IPS-NIHi11 (cell line): ENCODE measurements at regions not wholly inside any gene's neighbourhood (a gene's known extent, or its start where the extent isn't known, plus 50 kb on each side); places are given as distances from the start of the nearest gene placed in this dataset.

Experiments
- DNase-seq: peaks from one replicate; pipeline ENCODE4 v3.0.0; 2012; ENCODE audit warnings: mixed read lengths, low spot score

DNA sequence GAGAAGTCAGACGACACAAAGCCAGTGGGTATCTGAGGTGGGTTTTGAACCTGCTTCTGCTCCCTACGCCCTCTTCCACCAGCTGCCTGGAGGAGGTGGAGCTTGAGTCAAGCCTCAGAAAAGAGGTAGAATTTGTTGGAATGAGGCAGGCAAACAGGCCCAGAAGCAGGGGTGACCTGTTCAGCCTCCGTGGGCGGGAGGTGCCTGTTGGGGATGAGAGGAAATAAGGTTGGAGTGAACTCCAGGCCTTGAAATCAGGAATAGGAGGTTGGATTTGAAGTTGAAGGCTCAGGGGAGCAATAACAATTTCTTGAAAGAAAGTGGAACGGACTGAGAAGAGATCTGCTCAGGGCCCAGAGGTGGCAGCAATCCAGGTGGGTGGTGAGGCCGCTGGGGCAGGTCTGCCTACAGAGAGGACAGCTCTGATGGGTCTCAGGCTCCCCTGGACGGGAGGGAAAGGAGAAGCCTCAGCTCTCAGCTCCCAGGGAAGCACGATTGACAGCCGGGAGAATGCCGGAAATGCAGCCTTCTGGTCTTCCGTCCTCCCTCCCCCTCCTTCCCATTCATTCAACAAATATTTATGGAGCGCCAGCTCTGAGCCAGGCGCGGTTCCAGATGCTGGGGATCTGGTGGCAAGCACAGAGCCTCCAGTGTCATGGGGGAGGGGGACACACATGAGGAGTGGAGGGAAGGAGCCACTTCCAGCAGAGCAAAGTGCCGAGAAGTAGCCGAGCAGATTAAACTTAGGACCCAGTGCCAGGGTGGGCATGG lies 61.9 kb upstream of the CIBAR2 start:
- DNase-seq: no peak

GRCh38 chr16:85174871-85175723 lies 62.8 kb upstream of the CIBAR2 start:
- no peak for DNase-seq

DNA sequence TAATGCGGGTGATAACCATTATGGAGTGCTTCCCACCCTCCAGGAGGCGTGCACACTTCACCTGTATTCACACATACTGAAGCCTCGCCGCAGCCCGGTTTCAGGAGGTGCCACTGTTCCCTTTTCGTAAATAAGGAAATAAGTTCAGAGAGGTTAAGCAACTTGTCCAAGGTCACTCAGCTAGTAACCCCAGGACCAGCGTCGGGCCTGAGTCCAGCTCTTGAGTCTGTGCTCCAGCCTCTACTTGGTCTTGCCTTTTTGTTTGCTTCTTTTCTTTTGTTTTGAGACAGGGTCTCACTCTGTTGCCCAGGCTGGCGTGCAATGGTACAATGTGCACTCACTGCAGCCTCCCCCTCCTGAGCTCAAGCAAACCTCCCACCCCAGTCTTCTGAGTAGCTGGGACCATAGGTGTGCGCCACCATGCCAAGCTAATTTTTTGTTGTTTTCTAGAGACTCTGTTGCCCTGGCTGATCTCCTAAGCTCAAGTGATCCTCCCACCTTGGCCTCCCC lies 63.5 kb upstream of the CIBAR2 start:
- no peak for DNase-seq

DNA sequence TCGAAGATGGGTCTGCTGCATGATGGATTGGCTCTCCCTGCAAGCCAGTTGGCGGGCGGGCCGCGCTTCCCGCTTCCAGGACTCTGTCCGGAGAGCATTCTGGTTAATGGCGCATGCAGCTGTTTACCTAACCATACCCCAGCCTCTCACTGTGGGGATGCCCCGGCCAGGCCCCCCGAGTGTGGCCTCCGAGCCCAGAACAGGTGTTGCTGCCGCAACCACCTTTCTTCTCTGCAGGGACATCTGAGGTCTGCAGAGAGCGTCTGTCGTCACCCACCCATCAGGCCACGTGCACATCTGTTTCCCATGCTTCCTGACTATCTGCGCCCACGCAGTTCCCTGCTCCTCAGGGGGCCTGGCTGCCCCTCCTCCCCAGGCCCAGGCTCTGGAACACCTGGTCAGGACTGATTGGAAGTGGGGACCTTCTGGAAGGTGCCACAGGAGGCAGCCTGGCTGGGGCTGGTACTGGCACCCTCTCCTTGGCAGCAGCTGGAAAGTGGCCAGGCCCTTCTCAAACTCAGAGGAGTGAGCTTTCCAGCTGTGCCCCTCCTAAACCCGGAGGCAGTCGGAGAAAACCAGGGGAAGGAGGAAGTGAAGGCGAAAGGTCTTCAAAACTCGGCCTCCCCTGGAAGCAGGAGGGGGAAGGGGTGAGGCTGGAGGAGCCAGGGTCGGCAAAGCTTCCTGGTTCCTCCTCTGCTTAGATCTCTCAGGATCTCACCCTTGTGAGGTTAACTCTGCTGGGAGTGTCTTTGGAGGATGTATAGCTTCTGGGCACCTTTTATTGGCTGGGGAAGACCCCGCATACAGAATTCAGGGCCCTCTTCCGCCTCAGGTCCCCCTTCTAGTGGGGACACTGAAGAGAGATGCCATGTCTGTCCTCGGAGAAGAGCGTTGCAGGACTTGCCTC lies 64.5 kb upstream of the CIBAR2 start:
- DNase-seq: no peak

DNA sequence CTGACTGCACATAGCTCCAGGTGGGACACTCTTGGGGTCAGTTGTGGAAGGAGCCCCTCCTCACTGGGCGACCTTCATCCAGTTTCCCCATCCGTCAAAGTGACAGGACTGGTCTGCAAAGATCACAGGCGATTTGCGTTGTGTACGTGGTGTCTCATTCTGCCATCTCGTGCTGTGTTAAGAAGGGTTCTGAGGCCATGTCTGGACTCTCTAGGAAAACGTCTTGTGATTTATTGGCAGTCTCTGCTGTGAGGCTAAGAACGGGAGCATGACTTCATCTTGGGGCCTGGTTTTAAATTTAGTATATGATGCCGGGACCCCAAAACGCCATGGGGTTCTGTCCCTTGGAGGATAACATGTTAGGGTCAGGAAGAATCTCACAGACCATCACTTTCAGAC lies 65.2 kb upstream of the CIBAR2 start:
- DNase-seq: no peak

- no peak for DNase-seq
Observed at GRCh38 chr16:85178006-85178591, 65.8 kb upstream of the CIBAR2 start.

- DNase-seq: no peak
Observed at GRCh38 chr16:85178596-85178995, 66.3 kb upstream of the CIBAR2 start.

DNA sequence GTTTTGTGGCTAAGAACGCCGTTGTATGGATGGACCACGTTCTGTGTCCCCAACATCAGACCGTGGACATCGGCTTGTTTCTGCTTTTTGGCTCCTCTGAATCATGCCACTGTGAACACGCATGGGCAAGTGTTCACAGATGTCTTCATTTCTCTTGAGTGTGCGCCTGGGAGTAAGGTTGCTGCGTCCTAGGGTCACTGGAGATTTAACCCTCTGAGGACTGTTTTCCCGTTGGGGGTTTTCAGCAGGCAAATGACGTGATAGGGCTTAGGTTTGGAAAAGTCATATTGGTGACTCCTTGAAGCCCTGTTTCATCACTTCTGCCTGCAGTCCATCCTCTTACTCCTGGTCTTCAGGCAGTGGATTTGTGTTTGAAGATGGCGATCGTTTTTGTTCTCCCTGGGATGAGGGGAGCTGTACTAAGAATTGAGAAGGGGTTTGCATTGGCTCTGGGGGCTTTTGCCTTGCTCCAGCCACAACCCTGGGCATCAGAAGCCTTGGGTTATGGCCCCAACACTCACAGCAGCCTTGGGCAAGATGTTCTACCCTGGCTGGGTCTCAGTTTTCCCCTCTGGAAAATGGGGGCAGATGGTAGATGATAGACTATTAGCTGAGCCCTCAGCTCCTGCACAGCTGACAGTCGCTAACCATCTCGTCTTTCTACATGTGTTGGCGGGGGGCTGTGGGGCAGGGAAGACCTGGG lies 67.2 kb upstream of the CIBAR2 start:
- DNase-seq: no peak

GRCh38 chr16:85180047-85180826 lies 68.0 kb upstream of the CIBAR2 start:
- DNase-seq: no peak

DNA sequence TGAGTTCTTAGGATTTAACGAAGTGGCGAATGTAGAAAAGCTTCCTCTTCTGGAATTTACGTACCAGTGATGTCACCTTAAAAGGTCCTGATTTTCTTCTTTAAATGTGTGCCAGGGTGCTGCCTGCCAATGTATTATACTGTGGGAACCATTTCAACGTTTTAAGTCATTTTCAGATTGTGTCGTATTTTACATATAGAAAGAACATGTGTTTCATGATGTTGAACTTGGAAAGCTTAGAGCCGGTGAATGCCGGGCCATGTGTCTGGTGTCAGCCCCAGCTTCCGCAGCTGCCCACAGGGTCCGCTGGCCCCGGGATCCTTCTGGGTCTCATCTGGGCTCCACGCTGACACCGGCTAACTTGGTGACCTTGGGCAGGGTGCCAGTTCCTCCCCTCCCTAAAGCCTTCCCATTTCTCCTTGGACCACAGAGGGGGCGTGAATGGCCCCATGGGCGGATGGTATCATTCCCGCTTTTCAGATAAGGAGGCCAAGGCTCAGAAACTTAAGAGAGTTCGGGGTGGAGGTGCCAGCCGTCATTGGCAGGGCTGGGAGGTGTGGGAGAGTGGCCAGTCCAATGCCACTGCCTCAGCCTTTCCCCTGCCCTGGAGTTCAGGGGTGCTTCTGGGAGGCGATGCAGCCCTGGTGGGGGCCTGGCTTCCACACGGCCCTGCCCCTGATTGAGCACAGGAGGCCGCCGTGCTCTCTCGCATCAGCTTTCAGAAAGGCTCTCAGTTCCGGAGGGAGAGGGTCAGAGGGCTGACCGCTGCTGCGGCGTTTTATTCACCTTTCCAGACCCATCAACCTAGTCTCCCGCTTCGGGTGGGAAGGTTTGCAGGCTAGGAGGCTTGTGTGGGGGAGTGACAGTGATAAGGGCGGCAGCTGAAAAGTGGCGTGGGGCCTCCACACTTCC lies 68.8 kb upstream of the CIBAR2 start:
- no peak for DNase-seq

- DNase-seq: no peak
Observed at GRCh38 chr16:85181739-85182129, 69.5 kb upstream of the CIBAR2 start.

DNA sequence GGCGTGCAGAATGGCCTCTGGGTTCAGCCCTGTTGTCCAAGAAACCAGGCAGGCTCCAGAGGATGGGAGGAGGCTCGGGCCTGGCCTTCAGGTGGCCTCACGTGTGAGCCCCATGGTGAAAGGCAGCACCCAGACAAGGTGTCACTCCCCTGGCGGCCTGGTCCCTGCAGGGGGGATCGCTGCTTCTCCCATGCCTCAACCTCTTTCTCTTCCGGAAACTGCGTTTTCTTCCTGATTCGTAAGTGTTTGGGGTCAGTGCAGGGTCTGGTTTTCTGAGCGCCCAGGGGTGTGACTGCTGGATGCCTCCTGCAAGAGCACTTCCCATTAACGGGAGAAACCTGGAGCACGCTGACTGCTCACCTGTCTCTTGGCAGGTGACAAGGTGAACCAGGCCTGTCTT lies 70.0 kb upstream of the CIBAR2 start:
- DNase-seq: no peak

DNA sequence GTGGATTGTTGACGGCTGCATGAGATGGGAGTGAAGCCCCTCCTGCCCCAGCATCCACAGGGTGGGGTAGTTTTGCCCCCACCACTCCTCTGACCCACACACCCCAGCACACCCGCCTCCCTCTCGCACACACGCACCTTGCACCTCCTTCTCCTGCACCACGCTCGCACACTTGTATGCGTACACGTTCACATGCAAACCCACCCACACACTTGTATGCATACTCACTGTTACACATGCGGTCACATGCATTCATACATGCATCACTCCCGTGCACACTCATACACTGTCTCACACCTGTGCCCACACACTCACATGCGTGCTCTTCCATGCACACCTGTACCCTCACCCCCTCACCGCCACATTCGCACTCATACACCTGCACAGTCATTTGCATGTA lies 70.5 kb upstream of the CIBAR2 start:
- DNase-seq: no peak

- DNase-seq: no peak
Observed at GRCh38 chr16:85183564-85183963, 71.3 kb upstream of the CIBAR2 start.

GRCh38 chr16:85184404-85184803 lies 72.1 kb upstream of the CIBAR2 start:
- no peak for DNase-seq

DNA sequence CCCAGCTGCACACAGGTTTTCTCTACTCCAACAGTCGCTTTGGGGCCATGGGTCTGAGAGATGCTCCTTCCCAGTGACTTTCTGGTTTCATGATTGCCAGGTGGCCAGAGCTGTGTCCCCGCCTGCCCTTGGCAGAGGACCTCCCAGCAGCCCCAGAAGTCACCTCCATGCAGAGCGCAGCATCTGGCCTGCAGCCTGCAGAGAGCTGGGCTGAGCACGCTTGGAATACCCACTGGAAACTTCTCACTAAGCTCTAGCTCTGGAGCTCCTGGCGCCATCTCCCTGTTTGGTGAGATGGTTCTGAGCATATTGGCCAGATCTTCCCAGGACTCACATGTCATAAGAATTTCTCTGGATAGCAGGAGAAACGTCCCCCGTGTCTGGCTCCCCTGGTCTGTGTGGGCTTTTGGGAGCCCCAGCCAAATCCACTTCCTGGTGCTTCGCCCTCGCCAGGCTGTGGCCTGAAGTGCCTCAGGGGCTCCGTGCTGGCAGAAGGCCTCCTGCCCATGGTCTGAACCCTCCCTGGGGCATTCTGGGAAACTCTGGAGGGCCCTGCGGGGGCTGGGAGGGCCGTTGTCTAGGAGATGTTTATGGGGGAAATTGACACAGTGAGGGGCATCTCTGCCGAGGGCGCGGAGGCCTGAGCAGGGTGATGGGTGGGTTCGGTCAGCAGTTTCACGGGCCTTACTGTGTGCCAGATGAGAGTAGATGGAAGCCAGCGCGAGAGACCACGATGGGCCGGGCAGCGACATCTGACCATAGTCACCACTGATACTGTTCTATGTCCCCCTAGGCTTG lies 73.2 kb upstream of the CIBAR2 start:
- no peak for DNase-seq

DNA sequence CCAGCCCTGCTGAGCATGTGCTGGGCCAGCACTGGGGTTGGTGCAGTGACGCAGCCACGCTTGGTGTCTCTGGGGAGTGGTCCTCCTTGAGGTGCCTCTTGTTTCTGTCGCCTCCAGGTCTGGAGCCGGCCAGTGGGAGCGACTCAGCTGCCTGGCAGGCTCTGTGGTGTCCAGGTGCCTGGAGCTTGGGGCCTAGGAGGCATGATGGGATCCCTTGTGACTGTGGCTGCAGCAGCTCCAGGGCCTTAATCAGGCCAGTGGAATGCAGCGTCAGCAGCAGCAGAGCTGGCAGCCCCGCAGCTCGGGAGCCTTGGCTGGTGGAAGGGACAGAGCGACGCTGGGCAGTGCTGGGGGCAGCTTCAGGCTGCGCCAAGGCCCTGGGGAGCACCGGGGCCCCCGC lies 74.7 kb upstream of the CIBAR2 start:
- DNase-seq: no peak

- no peak for DNase-seq
Observed at GRCh38 chr16:85187447-85187846, 75.2 kb upstream of the CIBAR2 start.
